ENCODE measurements at regions not wholly inside any gene's neighbourhood (a gene's known extent, or its start where the extent isn't known, plus 50 kb on each side); places are given as distances from the start of the nearest gene placed in this dataset.

- Histone ChIP-seq H3K4me2 (ENCODE audit: insufficient read depth, low read length) (no peak overlapping the region), H2AFZ (ENCODE audit: low read depth, low read length) (no peak overlapping the region), H3K4me3 (no peak overlapping the region), H3K4me1 (replicated peaks in 1 of 2; ENCODE audit: control insufficient read depth in 2 of 2, insufficient read depth in 2 of 2, low read length in 2 of 2) (no peaks in the 10 kb centered on the region), H3K9ac (ENCODE audit: insufficient read depth in 1 of 2, low read depth in 2 of 2, low read length in 2 of 2) (no peak overlapping the region), H3K9me1 (ENCODE audit: control insufficient read depth, insufficient read depth, low read length) (no peaks in the 10 kb centered on the region), H3K36me3 (ENCODE audit: control insufficient read depth, insufficient read depth, low read length) (no peaks in the 10 kb centered on the region), H3K27ac (ENCODE audit: extremely low read depth, low read depth, low read length) (no peak overlapping the region), H3K79me2 (ENCODE audit: control insufficient read depth, insufficient read depth, low read length) (no peaks in the 10 kb centered on the region), H4K20me1 (replicated peaks; ENCODE audit: control insufficient read depth, insufficient read depth, low read length) (no peaks in the 10 kb centered on the region), H3K27me3 (ENCODE audit: control insufficient read depth in 2 of 2, insufficient read depth in 2 of 2, low read length in 2 of 2) (peaks cover 2 to 10% of the 10 kb centered on the region in 2 experiments; a peak in 2 of 5 replicates), H3K9me3 (replicated peaks; ENCODE audit: control insufficient read depth, insufficient read depth, low read depth, low read length) (no peaks in the 10 kb centered on the region)
- TF ChIP-seq ZMIZ1 (IDR thresholded peaks at IDR 0.05; ENCODE audit: low read depth in 2 of 2, low read length in 2 of 2), result no peak
- TF ChIP-seq PHF20 (IDR thresholded peaks at IDR 0.05; ENCODE audit: partially characterized antibody), result no peak
- no peak for TF ChIP-seq SRSF7 (optimal IDR thresholded peaks at IDR 0.05; ENCODE audit: low read depth, low read length)
- no peak for TF ChIP-seq ZNF518B (CRISPR knock-in tag; IDR thresholded peaks at IDR 0.05)
- TF ChIP-seq HNRNPLL (IDR thresholded peaks at IDR 0.05; ENCODE audit: low read depth, low read length, poor library complexity, severe bottlenecking), result no peak
- TF ChIP-seq ZNF75A (CRISPR knock-in tag; IDR thresholded peaks at IDR 0.05), result no peak
- TF ChIP-seq GTF2B (IDR thresholded peaks at IDR 0.05; ENCODE audit: extremely low read depth, insufficient read length), result no peak
- TF ChIP-seq THRB (CRISPR knock-in tag; conservative IDR thresholded peaks at IDR 0.05), result no peak
- no peak for TF ChIP-seq ZNF24 (IDR thresholded peaks at IDR 0.05)
- TF ChIP-seq RAD51 (IDR thresholded peaks at IDR 0.05; ENCODE audit: borderline replicate concordance, low read depth), result no peak
- ChIA-PET POLR2A (interaction anchor here (1.4 kb wide), 1 partner anchor 10 kb away, joined by 3 read pairs; no protein-coding TSS in a partner anchor), CTCF (ENCODE audit: low intra/inter-chr PET ratio) (no interaction called here)
- ATAC-seq, result no peak
- FAIRE-seq, result no peak
- DNase-seq (ENCODE audit: extremely low read depth in 1 of 4, low spot score in 3 of 4), result no peak
- in situ Hi-C loops (cut with MboI) (no loop called here), intact Hi-C loops (cut with micrococcal nuclease) (no loop called here)
- BruUV-seq (replicated peaks), result no TSS peak
- 6% methylated on average over 2 of the region's 2 CpGs for WGBS (ENCODE audit: insufficient coverage, low coverage, missing lambda C conversion rate)
Observed at GRCh38 chr6:4301871-4302270, 166.5 kb upstream of the ECI2 start.

Measured in K562 (cell line).